ENCODE measurements at regions not wholly inside any gene's neighbourhood (a gene's known extent, or its start where the extent isn't known, plus 50 kb on each side); places are given as distances from the start of the nearest gene placed in this dataset.

DNA sequence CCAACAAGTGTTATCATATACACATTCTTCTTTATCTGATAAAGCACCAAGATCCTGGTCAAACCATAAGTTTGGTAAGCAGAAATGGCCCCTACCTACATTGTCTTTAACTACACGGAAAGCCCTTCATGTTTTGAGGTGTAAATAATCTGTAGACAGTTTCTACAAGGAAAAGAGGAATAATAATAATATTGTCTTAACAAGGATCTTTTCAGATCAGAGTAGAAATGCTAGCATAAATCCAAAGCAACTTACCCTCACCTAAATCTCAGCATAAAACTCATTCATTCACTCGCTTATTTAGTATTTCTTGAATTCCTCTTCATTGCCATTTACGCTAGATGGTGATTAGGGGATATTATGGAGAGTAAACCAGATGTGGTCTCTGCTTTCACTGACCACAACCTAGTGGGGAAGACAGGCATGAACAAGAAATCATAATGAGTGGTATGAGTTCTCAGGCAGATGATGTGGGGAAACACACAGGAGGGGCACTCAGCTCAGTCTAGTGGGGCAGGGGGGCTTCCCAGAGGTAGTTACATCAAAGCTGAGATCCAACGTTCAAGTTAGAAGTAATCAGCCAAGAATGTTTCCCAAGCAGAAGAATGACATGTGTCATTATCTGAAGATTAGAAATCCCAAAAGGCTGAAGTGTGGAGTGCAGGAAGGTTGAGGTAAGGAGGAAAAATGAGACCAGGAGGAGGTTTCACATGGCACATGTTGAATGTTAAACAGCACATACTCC, 65.4 kb upstream of the ZC3H12C start:
- DNase-seq (ENCODE audit: low read depth) (no peak), FAIRE-seq (no peak)
- Mint-ChIP-seq H3K36me3 (ENCODE audit: low read depth, unreplicated experiment) (no peaks in the 10 kb centered on the region), H3K4me1 (ENCODE audit: low read depth, unreplicated experiment) (peaks cover 7% of the 10 kb centered on the region), H3K4me3 (ENCODE audit: unreplicated experiment) (no peak overlapping the region), H3K27ac (ENCODE audit: unreplicated experiment) (no peak overlapping the region), H3K27me3 (ENCODE audit: low read depth, unreplicated experiment) (no peaks in the 10 kb centered on the region), H3K9me3 (ENCODE audit: unreplicated experiment) (peaks cover 5% of the 10 kb centered on the region)
- no peaks in the 10 kb centered on the region for H3K27me3 ChIP-seq (ENCODE audit: insufficient read depth, low read length)
- H3K4me2 ChIP-seq (ENCODE audit: low read length) = no peak overlapping the region
- TF ChIP-seq EZH2 (IDR thresholded peaks at IDR 0.05; ENCODE audit: insufficient read depth, low read length) = no peak
- TF ChIP-seq, protein P1, sequence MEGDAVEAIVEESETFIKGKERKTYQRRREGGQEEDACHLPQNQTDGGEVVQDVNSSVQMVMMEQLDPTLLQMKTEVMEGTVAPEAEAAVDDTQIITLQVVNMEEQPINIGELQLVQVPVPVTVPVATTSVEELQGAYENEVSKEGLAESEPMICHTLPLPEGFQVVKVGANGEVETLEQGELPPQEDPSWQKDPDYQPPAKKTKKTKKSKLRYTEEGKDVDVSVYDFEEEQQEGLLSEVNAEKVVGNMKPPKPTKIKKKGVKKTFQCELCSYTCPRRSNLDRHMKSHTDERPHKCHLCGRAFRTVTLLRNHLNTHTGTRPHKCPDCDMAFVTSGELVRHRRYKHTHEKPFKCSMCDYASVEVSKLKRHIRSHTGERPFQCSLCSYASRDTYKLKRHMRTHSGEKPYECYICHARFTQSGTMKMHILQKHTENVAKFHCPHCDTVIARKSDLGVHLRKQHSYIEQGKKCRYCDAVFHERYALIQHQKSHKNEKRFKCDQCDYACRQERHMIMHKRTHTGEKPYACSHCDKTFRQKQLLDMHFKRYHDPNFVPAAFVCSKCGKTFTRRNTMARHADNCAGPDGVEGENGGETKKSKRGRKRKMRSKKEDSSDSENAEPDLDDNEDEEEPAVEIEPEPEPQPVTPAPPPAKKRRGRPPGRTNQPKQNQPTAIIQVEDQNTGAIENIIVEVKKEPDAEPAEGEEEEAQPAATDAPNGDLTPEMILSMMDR (IDR thresholded peaks at IDR 0.05; ENCODE audit: insufficient read depth, low read depth, low read length) = no peak
- no peaks in the 10 kb centered on the region for H3K36me3 ChIP-seq (ENCODE audit: insufficient read depth, low read length)
- H3K9ac ChIP-seq (ENCODE audit: low read length) = no peak overlapping the region
- no peaks in the 10 kb centered on the region for H3K9me3 ChIP-seq (ENCODE audit: insufficient read depth, low read depth, low read length)
- H4K20me1 ChIP-seq (ENCODE audit: insufficient read depth, low read length) = no peaks in the 10 kb centered on the region
- H3K27ac ChIP-seq (ENCODE audit: low read depth, low read length) = no peak overlapping the region
- no peaks in the 10 kb centered on the region for H3K4me1 ChIP-seq (ENCODE audit: insufficient read depth, low read length)
- no peak overlapping the region for H3K4me3 ChIP-seq (ENCODE audit: insufficient read depth, low read depth, low read length)
- H3K79me2 ChIP-seq (ENCODE audit: insufficient read depth, low read length) = no peaks in the 10 kb centered on the region
- H2AFZ ChIP-seq (ENCODE audit: low read depth, low read length) = no peak overlapping the region

DNA sequence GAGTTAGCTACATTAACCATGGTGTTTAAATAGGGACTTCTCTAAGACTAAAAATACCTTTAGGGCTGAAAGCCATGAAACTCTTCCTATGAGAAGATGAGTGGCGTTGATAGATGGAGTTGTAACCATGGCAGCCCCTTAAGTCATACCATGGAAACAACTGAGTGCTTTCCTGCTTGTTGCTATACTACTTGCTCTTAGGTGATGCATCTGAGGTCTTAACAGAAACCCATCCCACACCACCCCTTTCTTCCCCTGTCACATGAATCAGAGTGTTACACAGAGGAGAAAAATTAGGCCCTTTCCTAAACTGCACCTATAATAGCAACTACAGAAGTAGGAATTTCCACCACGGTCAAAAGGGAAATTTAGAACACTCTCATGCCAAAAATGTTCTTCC, 64.3 kb upstream of the ZC3H12C start:
- Mint-ChIP-seq H3K36me3 (ENCODE audit: low read depth, unreplicated experiment) (no peaks in the 10 kb centered on the region), H3K4me1 (ENCODE audit: low read depth, unreplicated experiment) (peaks cover 7% of the 10 kb centered on the region), H3K9me3 (ENCODE audit: unreplicated experiment) (peaks cover 7% of the 10 kb centered on the region), H3K27me3 (ENCODE audit: low read depth, unreplicated experiment) (no peaks in the 10 kb centered on the region), H3K27ac (ENCODE audit: unreplicated experiment) (no peak overlapping the region), H3K4me3 (ENCODE audit: unreplicated experiment) (no peak overlapping the region)
- no peaks in the 10 kb centered on the region for H4K20me1 ChIP-seq (ENCODE audit: insufficient read depth, low read length)
- no peaks in the 10 kb centered on the region for H3K27me3 ChIP-seq (ENCODE audit: insufficient read depth, low read length)
- H3K27ac ChIP-seq (ENCODE audit: low read depth, low read length) = no peak overlapping the region
- H3K36me3 ChIP-seq (ENCODE audit: insufficient read depth, low read length) = no peaks in the 10 kb centered on the region
- FAIRE-seq (no peak), DNase-seq (ENCODE audit: low read depth) (peak; percentile 4)
- no peak overlapping the region for H3K4me3 ChIP-seq (ENCODE audit: insufficient read depth, low read depth, low read length)
- no peaks in the 10 kb centered on the region for H3K9me3 ChIP-seq (ENCODE audit: insufficient read depth, low read depth, low read length)
- H3K9ac ChIP-seq (ENCODE audit: low read length) = no peak overlapping the region
- no peaks in the 10 kb centered on the region for H3K79me2 ChIP-seq (ENCODE audit: insufficient read depth, low read length)
- H3K4me1 ChIP-seq (ENCODE audit: insufficient read depth, low read length) = no peaks in the 10 kb centered on the region
- TF ChIP-seq, protein P1 (IDR thresholded peaks at IDR 0.05; ENCODE audit: insufficient read depth, low read depth, low read length) = no peak
- no peak for TF ChIP-seq EZH2 (IDR thresholded peaks at IDR 0.05; ENCODE audit: insufficient read depth, low read length)
- no peak overlapping the region for H3K4me2 ChIP-seq (ENCODE audit: low read length)
- H2AFZ ChIP-seq (ENCODE audit: low read depth, low read length) = no peak overlapping the region

DNA sequence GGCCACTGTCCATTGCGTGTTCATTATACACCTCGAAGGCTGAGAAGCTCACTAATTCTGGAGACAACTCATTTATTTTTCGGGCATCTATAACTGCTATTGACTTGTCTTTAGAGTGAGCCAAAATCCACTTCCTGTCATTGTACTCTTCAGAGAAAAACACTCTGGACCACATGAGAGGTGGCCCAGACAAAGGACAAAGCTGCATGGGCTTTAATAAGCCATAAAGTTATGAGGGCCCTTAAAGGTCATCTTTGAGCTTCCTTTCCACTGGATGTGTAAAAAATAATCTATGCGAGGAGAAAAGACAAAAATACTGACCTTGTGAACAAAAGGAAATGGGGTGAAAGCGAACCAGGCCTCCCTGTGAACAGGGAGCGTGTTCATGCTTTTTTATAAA, 63.5 kb upstream of the ZC3H12C start:
- Histone ChIP-seq H2AFZ (ENCODE audit: low read depth, low read length) (no peak overlapping the region), H3K79me2 (ENCODE audit: insufficient read depth, low read length) (no peaks in the 10 kb centered on the region), H3K4me1 (ENCODE audit: insufficient read depth, low read length) (no peaks in the 10 kb centered on the region), H3K27ac (ENCODE audit: low read depth, low read length) (no peak overlapping the region), H3K4me2 (ENCODE audit: low read length) (no peak overlapping the region), H3K36me3 (ENCODE audit: insufficient read depth, low read length) (no peaks in the 10 kb centered on the region), H3K27me3 (ENCODE audit: insufficient read depth, low read length) (no peaks in the 10 kb centered on the region), H3K9ac (ENCODE audit: low read length) (no peak overlapping the region), H3K9me3 (ENCODE audit: insufficient read depth, low read depth, low read length) (no peaks in the 10 kb centered on the region), H4K20me1 (ENCODE audit: insufficient read depth, low read length) (no peaks in the 10 kb centered on the region), H3K4me3 (ENCODE audit: insufficient read depth, low read depth, low read length) (no peak overlapping the region)
- FAIRE-seq (no peak), DNase-seq (ENCODE audit: low read depth) (no peak)
- H3K27ac Mint-ChIP-seq (ENCODE audit: unreplicated experiment) = no peak overlapping the region
- H3K4me1 Mint-ChIP-seq (ENCODE audit: low read depth, unreplicated experiment) = peaks cover 7% of the 10 kb centered on the region
- H3K36me3 Mint-ChIP-seq (ENCODE audit: low read depth, unreplicated experiment) = no peaks in the 10 kb centered on the region
- TF ChIP-seq, protein P1 (IDR thresholded peaks at IDR 0.05; ENCODE audit: insufficient read depth, low read depth, low read length) = no peak
- TF ChIP-seq EZH2 (IDR thresholded peaks at IDR 0.05; ENCODE audit: insufficient read depth, low read length) = no peak
- no peaks in the 10 kb centered on the region for H3K27me3 Mint-ChIP-seq (ENCODE audit: low read depth, unreplicated experiment)
- H3K9me3 Mint-ChIP-seq (ENCODE audit: unreplicated experiment) = peaks cover 7% of the 10 kb centered on the region
- H3K4me3 Mint-ChIP-seq (ENCODE audit: unreplicated experiment) = no peak overlapping the region
